Spleen (tissue), 11 donors: ENCODE measurements at regions not wholly inside any gene's neighbourhood (a gene's known extent, or its start where the extent isn't known, plus 50 kb on each side); places are given as distances from the start of the nearest gene placed in this dataset.

Experiments used
- DNase-seq: peaks from one replicate; pipeline ENCODE4 v3.0.0-alpha.2; 2020
- H3K27ac ChIP-seq, 8 donors: fragments of 200-600 bp; sonication (generic) in 7 of 8; 1 replicate in 4 of 8; 2 replicates in 4 of 8; pipeline versions ENCODE4 v1.5.0 to v1.8.0; 2016 to 2021; ENCODE audit warnings: inconsistent platforms in 4 of 8, mild to moderate bottlenecking in 4 of 8, moderate library complexity in 1 of 8
- H3K27me3 ChIP-seq, 7 donors: fragments of 200-600 bp; sonication (generic) in 6 of 7; replicated peaks in 1 of 7; 1 replicate in 4 of 7; 2 replicates in 3 of 7; pipeline versions ENCODE4 v1.5.0 to v1.8.0; 2016 to 2021; ENCODE audit warnings: inconsistent platforms in 3 of 7, mild to moderate bottlenecking in 1 of 7
- H3K36me3 ChIP-seq, 6 donors: fragments of 200-600 bp; sonication (generic) in 5 of 6; 1 replicate in 4 of 6; 2 replicates in 2 of 6; pipeline versions ENCODE4 v1.5.0 to v1.8.0; 2016 to 2021; ENCODE audit warnings: inconsistent platforms in 2 of 6
- H3K4me1 ChIP-seq, 6 donors: fragments of 200-600 bp; sonication (generic) in 5 of 6; 1 replicate in 3 of 6; 2 replicates in 3 of 6; pipeline versions ENCODE4 v1.5.0 to v1.8.0; 2016 to 2021; ENCODE audit warnings: inconsistent platforms in 3 of 6
- H3K4me3 ChIP-seq, 8 donors: fragments of 200-600 bp; sonication (generic) in 7 of 8; 1 replicate in 4 of 8; 2 replicates in 4 of 8; pipeline versions ENCODE4 v1.5.0 to v1.8.0; 2016 to 2021; ENCODE audit warnings: inconsistent platforms in 4 of 8, mild to moderate bottlenecking in 4 of 8, moderate library complexity in 2 of 8
- H3K9me3 ChIP-seq, 8 donors: fragments of 200-600 bp; sonication (generic) in 7 of 8; 1 replicate in 4 of 8; 2 replicates in 4 of 8; pipeline versions ENCODE4 v1.5.0 to v1.8.0; 2016 to 2021; ENCODE audit warnings: inconsistent platforms in 4 of 8
- POLR2A ChIP-seq, 3 donors: fragments of 450-650 bp; IDR thresholded peaks; one replicate each; pipeline ENCODE4 v1.5.1; 2017; ENCODE audit warnings: antibody characterized with exemption in 3 of 3, mild to moderate bottlenecking in 1 of 3
- POLR2AphosphoS5 ChIP-seq, 3 donors: sonication (generic); formaldehyde crosslinking; IDR thresholded peaks; one replicate each; pipeline ENCODE4 v1.5.1; 2017; ENCODE audit warnings: antibody characterized with exemption in 3 of 3
- WGBS, 5 donors: extraction: QIAGEN DNeasy Blood & Tissue Kit in 3 of 5; methylation state at CpG; one replicate each; pipeline versions ENCODE4 v1.1.5 to v1.1.7; 2013 to 2018; 5-methylcytosine and 5-hydroxymethylcytosine counted together
- intact Hi-C: fragments of 100-400 bp; cut with DNase I; formaldehyde crosslinking; loops from one replicate; pipeline ENCODE4 v1.15.0; 2023; ENCODE audit warnings: low total_unique reads
- TF ChIP-seq, protein P1 (sequence below), 11 experiments: fragments of 200-600 bp in 7 of 11; fragments of 450-650 bp in 4 of 11; sonication (generic) in 4 of 11; IDR thresholded peaks in 8 of 11; conservative IDR thresholded peaks in 3 of 11; 1 replicate in 7 of 11; 2 replicates in 4 of 11; pipeline versions ENCODE4 v1.4.0 to v1.8.0; 2016 to 2021; ENCODE audit warnings: antibody characterized with exemption in 11 of 11, inconsistent platforms in 4 of 11, mild to moderate bottlenecking in 1 of 11
- donor health status: healthy with polysubstance abuse.
- donor health status: DM: no; HTN: no; CAD: no; lungs with moderate emphysema.
- donor health status: DM: no; HTN: no; CAD: no.
- donor health status: Bipolar disorder and iron deficiency.
- donor health status: healthy.
- donor health status: DM: no; HTN: no; CAD: no.
- donor health status: DM: yes; HTN: yes; CAD: no.

DNA sequence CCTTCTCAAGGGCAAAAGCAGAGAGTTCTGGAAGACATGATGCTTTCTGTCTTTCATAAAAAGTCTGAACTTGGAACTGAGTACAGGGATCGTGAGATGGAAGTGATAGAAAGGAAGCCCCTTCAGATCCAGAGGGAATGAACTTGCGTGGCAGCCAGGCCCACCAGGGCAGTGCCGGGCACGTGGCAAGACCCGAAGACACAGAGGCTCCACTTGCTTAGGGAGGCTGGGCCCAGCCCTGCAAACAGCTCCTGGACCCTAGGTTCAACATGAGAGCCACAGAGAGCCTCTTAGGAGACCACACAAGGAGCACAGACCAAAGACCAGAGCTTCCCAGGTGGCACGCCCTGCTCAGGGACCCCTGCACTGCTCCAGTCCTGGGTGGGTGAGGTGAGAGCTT lies 155.4 kb upstream of the SMIM21 start:
- no peak overlapping the region for H3K27ac ChIP-seq
- H3K27me3 ChIP-seq, result no peaks in the 10 kb centered on the region
- intact Hi-C loops, result no loop called here
- DNase-seq, result no peak
- no peaks in the 10 kb centered on the region for H3K4me1 ChIP-seq
- no peak overlapping the region for H3K4me3 ChIP-seq
- no peaks in the 10 kb centered on the region for H3K9me3 ChIP-seq
- 84 to 90% (median 85%) methylated on average over 6 of the region's 6 CpGs for WGBS, 5 donors
- TF ChIP-seq POLR2AphosphoS5 (IDR thresholded peaks at IDR 0.05) (no peak), POLR2A (IDR thresholded peaks at IDR 0.05) (no peak)
- TF ChIP-seq, protein P1, sequence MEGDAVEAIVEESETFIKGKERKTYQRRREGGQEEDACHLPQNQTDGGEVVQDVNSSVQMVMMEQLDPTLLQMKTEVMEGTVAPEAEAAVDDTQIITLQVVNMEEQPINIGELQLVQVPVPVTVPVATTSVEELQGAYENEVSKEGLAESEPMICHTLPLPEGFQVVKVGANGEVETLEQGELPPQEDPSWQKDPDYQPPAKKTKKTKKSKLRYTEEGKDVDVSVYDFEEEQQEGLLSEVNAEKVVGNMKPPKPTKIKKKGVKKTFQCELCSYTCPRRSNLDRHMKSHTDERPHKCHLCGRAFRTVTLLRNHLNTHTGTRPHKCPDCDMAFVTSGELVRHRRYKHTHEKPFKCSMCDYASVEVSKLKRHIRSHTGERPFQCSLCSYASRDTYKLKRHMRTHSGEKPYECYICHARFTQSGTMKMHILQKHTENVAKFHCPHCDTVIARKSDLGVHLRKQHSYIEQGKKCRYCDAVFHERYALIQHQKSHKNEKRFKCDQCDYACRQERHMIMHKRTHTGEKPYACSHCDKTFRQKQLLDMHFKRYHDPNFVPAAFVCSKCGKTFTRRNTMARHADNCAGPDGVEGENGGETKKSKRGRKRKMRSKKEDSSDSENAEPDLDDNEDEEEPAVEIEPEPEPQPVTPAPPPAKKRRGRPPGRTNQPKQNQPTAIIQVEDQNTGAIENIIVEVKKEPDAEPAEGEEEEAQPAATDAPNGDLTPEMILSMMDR (IDR thresholded peaks at IDR 0.05 in 8 of 11, conservative IDR thresholded peaks at IDR 0.05 in 3 of 11), result no peak
- no peaks in the 10 kb centered on the region for H3K36me3 ChIP-seq

GRCh38 chr18:75582406-75582821 lies 154.9 kb upstream of the SMIM21 start:
- no peaks in the 10 kb centered on the region for H3K9me3 ChIP-seq
- 64 to 79% (median 75%) methylated on average over 3 of the region's 3 CpGs for WGBS, 5 donors

GRCh38 chr18:75581336-75582131 lies 154.0 kb upstream of the SMIM21 start:
- H3K4me1 ChIP-seq, result no peaks in the 10 kb centered on the region
- no peak for DNase-seq
- H3K27ac ChIP-seq, result no peak overlapping the region
- H3K4me3 ChIP-seq, result no peak overlapping the region
- H3K36me3 ChIP-seq, result no peaks in the 10 kb centered on the region
- no peaks in the 10 kb centered on the region for H3K27me3 ChIP-seq
- H3K9me3 ChIP-seq, result no peaks in the 10 kb centered on the region
- TF ChIP-seq POLR2AphosphoS5 (IDR thresholded peaks at IDR 0.05), result no peak
- no peak for TF ChIP-seq POLR2A (IDR thresholded peaks at IDR 0.05)
- TF ChIP-seq, protein P1 (IDR thresholded peaks at IDR 0.05 in 8 of 11, conservative IDR thresholded peaks at IDR 0.05 in 3 of 11), result no peak
- WGBS, 5 donors, result 65 to 79% (median 72%) methylated on average over 8 of the region's 8 CpGs
- intact Hi-C loops, result no loop called here

More at GRCh38 chr18:75582406-75582821, 154.9 kb upstream of the SMIM21 start:
- TF ChIP-seq POLR2AphosphoS5 (IDR thresholded peaks at IDR 0.05) (no peak), POLR2A (IDR thresholded peaks at IDR 0.05) (no peak)
- TF ChIP-seq, protein P1 (IDR thresholded peaks at IDR 0.05 in 8 of 11, conservative IDR thresholded peaks at IDR 0.05 in 3 of 11), result no peak
- no peaks in the 10 kb centered on the region for H3K4me1 ChIP-seq
- H3K4me3 ChIP-seq, result no peak overlapping the region
- no peaks in the 10 kb centered on the region for H3K36me3 ChIP-seq
- no peaks in the 10 kb centered on the region for H3K27me3 ChIP-seq
- intact Hi-C loops, result no loop called here
- DNase-seq, result no peak
- no peak overlapping the region for H3K27ac ChIP-seq

- WGBS, 5 donors, result 65 to 92% (median 86%) methylated on average over 3 of the region's 3 CpGs
Measured at GRCh38 chr18:75574187-75574586, 146.7 kb upstream of the SMIM21 start.

More at GRCh38 chr18:75574187-75574586, 146.7 kb upstream of the SMIM21 start:
- Histone ChIP-seq H3K9me3 (peaks cover 0 to 3% (median 0%) of the 10 kb centered on the region in 8 donors), H3K27me3 (no peaks in the 10 kb centered on the region), H3K36me3 (no peaks in the 10 kb centered on the region), H3K27ac (no peak overlapping the region), H3K4me1 (no peaks in the 10 kb centered on the region), H3K4me3 (no peak overlapping the region)
- DNase-seq, result no peak
- intact Hi-C loops, result no loop called here
- TF ChIP-seq, protein P1 (IDR thresholded peaks at IDR 0.05 in 8 of 11, conservative IDR thresholded peaks at IDR 0.05 in 3 of 11), result no peak
- TF ChIP-seq POLR2AphosphoS5 (IDR thresholded peaks at IDR 0.05) (no peak), POLR2A (IDR thresholded peaks at IDR 0.05) (no peak)
